Bronchial epithelial cell (primary cell): ENCODE measurements at regions not wholly inside any gene's neighbourhood (a gene's known extent, or its start where the extent isn't known, plus 50 kb on each side); places are given as distances from the start of the nearest gene placed in this dataset.

Source experiments
- DNase-seq: peaks from one replicate; pipeline ENCODE4 v3.0.0-alpha.2; 2010; ENCODE audit warnings: low read depth
- FAIRE-seq: peaks from 2 replicates; lab custom pipeline; 2011; peaks lifted over from hg19 to GRCh38; lab: Jason Lieb, UNC
- H3K27me3 ChIP-seq: 2 replicates; pipeline ENCODE4 v1.5.1; 2011; ENCODE audit warnings: low read length; ENCODE audit not compliant: control insufficient read depth, insufficient read depth
- H3K36me3 ChIP-seq: 2 replicates; pipeline ENCODE4 v1.5.1; 2011; ENCODE audit warnings: low read length; ENCODE audit not compliant: control insufficient read depth, insufficient read depth
- H3K4me3 ChIP-seq: 2 replicates; pipeline ENCODE4 v1.5.1; 2011; ENCODE audit warnings: mild to moderate bottlenecking, low read depth, low read length, control low read depth
- TF ChIP-seq, protein P1 (sequence below): IDR thresholded peaks from 2 replicates; pipeline ENCODE4 v1.5.1; 2011; ENCODE audit warnings: mild to moderate bottlenecking, moderate library complexity, low read length, control low read depth, inconsistent platforms; ENCODE audit not compliant: insufficient read depth, severe bottlenecking

GRCh38 chr21:22993822-22994574, 1995.8 kb downstream of the NCAM2 start:
- H3K4me3 ChIP-seq, result no peak overlapping the region
- no peak for DNase-seq
- no peaks in the 10 kb centered on the region for H3K27me3 ChIP-seq
- TF ChIP-seq, protein P1, sequence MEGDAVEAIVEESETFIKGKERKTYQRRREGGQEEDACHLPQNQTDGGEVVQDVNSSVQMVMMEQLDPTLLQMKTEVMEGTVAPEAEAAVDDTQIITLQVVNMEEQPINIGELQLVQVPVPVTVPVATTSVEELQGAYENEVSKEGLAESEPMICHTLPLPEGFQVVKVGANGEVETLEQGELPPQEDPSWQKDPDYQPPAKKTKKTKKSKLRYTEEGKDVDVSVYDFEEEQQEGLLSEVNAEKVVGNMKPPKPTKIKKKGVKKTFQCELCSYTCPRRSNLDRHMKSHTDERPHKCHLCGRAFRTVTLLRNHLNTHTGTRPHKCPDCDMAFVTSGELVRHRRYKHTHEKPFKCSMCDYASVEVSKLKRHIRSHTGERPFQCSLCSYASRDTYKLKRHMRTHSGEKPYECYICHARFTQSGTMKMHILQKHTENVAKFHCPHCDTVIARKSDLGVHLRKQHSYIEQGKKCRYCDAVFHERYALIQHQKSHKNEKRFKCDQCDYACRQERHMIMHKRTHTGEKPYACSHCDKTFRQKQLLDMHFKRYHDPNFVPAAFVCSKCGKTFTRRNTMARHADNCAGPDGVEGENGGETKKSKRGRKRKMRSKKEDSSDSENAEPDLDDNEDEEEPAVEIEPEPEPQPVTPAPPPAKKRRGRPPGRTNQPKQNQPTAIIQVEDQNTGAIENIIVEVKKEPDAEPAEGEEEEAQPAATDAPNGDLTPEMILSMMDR, result no peak
- H3K36me3 ChIP-seq, result no peaks in the 10 kb centered on the region
- no peak for FAIRE-seq

DNA sequence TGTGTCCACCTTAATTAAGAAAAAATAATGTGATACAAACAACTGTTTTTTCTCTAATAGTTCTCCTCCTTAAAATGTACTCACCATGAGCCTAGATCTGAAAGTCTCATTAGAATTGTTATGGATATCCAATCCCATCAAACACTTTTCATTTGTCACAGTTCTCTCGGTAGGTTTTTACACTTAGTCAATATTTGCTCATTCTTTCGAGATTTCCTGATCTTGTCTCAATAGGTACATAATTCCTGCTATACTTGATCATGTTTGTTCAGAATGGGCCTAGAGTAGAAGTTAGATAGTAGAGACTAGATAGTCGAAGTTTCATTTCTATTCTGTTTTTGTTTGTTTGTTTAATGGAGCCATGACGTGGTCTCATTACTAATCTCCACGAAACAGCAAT, 2005.7 kb downstream of the NCAM2 start:
- DNase-seq (no peak), FAIRE-seq (no peak)
- no peaks in the 10 kb centered on the region for H3K36me3 ChIP-seq
- TF ChIP-seq, protein P1, result no peak
- no peak overlapping the region for H3K4me3 ChIP-seq
- no peaks in the 10 kb centered on the region for H3K27me3 ChIP-seq

DNA sequence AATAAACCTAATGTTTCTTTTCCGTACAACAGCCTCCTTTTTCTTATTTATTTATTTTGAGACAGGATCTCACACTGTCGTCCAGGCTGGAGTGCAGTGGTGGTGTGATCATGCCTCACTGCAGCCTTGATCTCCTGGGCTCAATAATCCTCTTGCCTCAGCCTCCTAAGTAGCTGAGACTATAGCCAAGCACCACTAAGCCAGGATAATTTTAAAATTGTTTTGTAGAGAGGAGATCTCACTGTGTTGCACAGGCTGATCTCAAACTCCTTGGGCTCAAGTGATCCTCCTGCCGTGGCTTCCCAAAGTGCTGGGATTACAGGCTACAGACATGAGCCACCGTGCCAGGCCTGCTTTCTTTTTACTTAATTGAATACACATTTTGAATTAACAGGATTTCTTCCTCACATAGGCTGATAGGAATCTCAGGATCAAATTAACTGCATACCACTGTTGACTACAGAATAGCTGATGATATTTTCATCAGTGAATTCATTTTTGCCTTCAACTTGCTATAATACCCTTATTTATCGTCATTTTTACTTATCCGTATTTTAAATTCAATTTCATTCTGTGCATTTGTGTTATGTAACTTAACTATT, 2010.5 kb downstream of the NCAM2 start:
- no peak for FAIRE-seq
- Histone ChIP-seq H3K27me3 (no peaks in the 10 kb centered on the region), H3K36me3 (no peaks in the 10 kb centered on the region), H3K4me3 (no peak overlapping the region)
- TF ChIP-seq, protein P1, result no peak
- no peak for DNase-seq

- TF ChIP-seq, protein P1, result no peak
- FAIRE-seq, result no peak
- Histone ChIP-seq H3K27me3 (no peaks in the 10 kb centered on the region), H3K36me3 (no peaks in the 10 kb centered on the region), H3K4me3 (no peak overlapping the region)
- no peak for DNase-seq
Observed at GRCh38 chr21:23009360-23009759, 2011.2 kb downstream of the NCAM2 start.

GRCh38 chr21:23014021-23014420, 2015.8 kb downstream of the NCAM2 start:
- H3K36me3 ChIP-seq, result no peaks in the 10 kb centered on the region
- no peaks in the 10 kb centered on the region for H3K27me3 ChIP-seq
- DNase-seq (no peak), FAIRE-seq (no peak)
- H3K4me3 ChIP-seq, result no peak overlapping the region
- TF ChIP-seq, protein P1, result no peak
